ENCODE measurements at regions not wholly inside any gene's neighbourhood (a gene's known extent, or its start where the extent isn't known, plus 50 kb on each side); places are given as distances from the start of the nearest gene placed in this dataset.
A peak's percentile ranks its signal among the peaks of the same experiment; 100 is the strongest.
"Not testable (repeated sequence)": the region's sequence is repeated elsewhere in the genome, so short reads cannot be mapped to it uniquely, and the experiment has no call there.

- H3K27ac ChIP-seq = no peak overlapping the region
- TF ChIP-seq ZFX (IDR thresholded peaks at IDR 0.05) (no peak), CTCF (conservative IDR thresholded peaks at IDR 0.05) (no peak)
Measured at GRCh38 chr5:112535356-112535755, 116.3 kb upstream of the EPB41L4A start.

GRCh38 chr5:112544558-112544957, 125.5 kb upstream of the EPB41L4A start:
- H3K27ac ChIP-seq = not testable (repeated sequence)

- no peak overlapping the region for H3K27ac ChIP-seq
- TF ChIP-seq ZFX (IDR thresholded peaks at IDR 0.05) (no peak), CTCF (conservative IDR thresholded peaks at IDR 0.05) (no peak)
Measured at GRCh38 chr5:112546946-112547592, 128.0 kb upstream of the EPB41L4A start.

GRCh38 chr5:112548246-112548881, 129.3 kb upstream of the EPB41L4A start:
- no peak for TF ChIP-seq CTCF (conservative IDR thresholded peaks at IDR 0.05)
- no peak for TF ChIP-seq ZFX (IDR thresholded peaks at IDR 0.05)

GRCh38 chr5:112549127-112549526, 130.1 kb upstream of the EPB41L4A start:
- TF ChIP-seq ZFX (IDR thresholded peaks at IDR 0.05) (no peak), CTCF (conservative IDR thresholded peaks at IDR 0.05) (no peak)
- no peak overlapping the region for H3K27ac ChIP-seq

More at GRCh38 chr5:112548246-112548881, 129.3 kb upstream of the EPB41L4A start:
- no peak overlapping the region for H3K27ac ChIP-seq

- no peak overlapping the region for H3K27ac ChIP-seq
- TF ChIP-seq ZFX (IDR thresholded peaks at IDR 0.05) (no peak), CTCF (conservative IDR thresholded peaks at IDR 0.05) (no peak)
Measured at GRCh38 chr5:112549605-112550166, 130.6 kb upstream of the EPB41L4A start.

GRCh38 chr5:112551419-112552032, 132.4 kb upstream of the EPB41L4A start:
- peak; percentile 85 for TF ChIP-seq CTCF (conservative IDR thresholded peaks at IDR 0.05)
- TF ChIP-seq ZFX (IDR thresholded peaks at IDR 0.05) = no peak
- H3K27ac ChIP-seq = no peak overlapping the region

Data from C4-2B (cell line).